ENCODE measurements at regions not wholly inside any gene's neighbourhood (a gene's known extent, or its start where the extent isn't known, plus 50 kb on each side); places are given as distances from the start of the nearest gene placed in this dataset.

DNA sequence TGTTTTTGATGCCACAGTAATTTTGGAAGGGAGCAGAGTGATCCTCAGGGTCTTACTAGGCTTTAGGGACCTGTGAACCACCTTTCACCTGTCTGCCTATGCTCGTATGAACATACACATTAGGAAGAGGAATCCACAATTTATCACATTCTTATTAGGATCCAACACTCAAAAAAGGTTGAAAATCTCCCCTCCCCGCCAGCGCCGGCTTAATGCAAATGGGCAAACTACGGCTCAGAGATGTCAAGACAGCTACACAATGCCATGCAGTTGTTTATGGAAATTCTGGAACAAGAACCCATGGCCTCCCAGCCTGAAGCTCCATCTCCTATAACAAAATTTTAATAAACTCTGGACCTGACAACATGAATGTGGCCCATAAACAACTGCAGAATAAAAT, 375.9 kb upstream of the ACVR2A start:
- no peak for DNase-seq (ENCODE audit: low read depth in 2 of 2)

DNA sequence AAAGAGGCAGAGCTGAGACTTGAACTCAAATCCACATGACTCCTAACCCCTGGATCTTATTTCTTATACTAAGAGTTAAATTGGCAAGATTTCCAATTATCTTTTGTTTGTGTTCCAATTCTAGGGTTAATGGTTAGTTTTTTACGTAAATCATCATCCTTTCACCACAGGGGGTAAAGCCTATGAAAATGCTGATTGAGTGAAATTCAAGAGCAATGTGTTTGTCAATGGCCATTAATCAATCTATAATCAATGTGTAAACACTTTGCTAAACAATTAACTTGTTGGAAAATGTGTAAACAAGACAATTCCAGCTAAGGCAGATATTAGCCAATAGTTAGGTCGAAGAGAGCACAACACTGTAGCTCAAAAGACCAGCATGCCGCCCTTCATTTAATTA, 376.5 kb upstream of the ACVR2A start:
- DNase-seq (ENCODE audit: low read depth in 2 of 2), result no peak

DNA sequence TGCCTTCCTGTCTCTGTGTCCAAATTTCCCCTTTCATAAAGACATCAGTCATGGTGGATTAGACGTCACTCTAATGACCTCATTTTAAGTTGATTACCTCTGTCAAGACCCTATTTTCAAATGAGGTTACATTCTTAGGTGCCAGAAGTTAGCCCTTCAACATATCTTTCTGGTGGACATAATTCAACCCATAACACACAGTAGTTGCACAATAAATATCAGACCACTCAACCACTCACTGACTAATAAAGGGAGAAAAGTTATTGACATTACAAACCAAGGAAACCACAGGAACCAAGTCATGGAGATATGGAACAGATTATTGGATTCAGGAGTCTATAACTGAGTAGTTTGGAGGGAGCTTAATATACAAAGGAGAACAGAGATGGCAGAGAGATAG, 377.4 kb upstream of the ACVR2A start:
- DNase-seq (ENCODE audit: low read depth in 2 of 2), result no peak

DNA sequence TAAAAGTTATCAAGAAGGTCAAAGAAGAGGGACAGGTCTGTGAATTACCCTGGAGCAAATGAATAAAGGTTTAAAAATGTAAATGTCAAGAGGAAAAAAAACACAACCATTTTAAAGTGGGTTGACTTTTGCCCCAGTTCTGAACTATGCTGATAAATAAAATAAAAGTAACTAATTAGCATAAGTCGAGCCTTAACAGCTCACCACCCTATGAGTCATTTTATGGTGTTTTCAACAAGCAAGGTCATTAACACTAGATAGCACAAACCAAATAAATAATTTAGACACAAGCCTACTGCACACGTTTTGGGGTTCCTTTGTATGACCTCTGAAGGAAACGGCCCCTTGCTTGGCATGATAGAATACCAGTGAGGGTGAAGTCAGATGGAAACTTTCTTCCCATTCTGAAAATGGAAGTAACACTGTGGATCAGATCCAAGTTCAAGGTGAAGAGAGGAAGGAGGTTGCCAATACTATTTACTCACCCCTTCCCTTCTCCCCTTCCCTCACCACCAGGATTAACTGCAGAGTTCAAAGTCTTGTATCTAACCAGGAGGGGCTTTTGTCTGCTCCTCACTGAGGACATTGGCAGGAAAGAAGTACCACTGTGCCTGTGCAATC, 380.0 kb upstream of the ACVR2A start:
- no peak for DNase-seq (ENCODE audit: low read depth in 2 of 2)

DNA sequence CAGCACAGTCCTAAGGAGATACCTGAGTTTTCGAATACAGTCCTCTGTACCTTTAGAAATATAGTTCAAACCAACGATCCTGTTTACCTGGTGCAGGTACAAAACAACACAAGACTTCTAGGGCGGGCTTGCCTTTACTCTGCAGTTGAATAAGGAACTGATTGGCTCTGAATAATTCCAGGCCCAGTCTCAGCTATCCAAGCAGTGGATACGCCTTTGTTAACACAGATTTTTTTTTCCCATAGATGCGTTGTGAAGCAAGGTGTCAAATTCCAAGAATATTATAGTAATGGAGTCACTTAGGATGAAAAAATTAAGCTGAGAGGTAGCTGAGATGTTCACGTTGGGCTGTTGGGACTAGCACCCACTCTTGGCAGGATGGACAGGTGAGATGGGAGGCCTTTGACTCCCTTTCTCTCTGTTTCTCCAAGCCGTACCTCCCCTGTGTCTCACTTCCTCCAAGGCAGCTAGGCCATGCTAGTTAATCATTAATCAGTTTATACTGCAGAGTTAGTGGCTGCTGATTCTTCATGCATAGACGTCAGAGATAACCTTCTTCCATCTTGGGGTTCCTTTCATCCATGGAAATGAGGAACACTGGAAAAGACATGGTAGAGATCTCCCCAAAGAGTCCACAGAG, 380.8 kb upstream of the ACVR2A start:
- no peak for DNase-seq (ENCODE audit: low read depth in 2 of 2)

DNA sequence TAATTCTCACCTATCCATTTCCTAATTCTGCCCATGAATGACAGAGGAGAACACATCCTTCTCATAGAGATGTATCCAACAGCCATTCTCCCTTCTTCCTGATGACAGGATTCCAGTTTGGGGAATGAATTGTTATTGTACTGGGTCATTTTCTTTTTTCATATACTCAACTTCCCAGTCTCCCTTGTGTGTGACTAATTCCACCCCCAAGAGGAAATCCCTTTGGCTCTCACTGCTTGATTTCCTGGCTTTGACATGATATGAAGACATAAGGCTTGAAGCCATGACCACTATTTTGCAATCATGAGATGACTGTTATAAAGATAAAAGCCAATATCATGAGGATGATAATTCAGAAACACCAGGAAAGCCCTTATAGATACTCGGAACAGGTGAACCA, 384.7 kb upstream of the ACVR2A start:
- no peak for DNase-seq (ENCODE audit: low read depth in 2 of 2)

DNA sequence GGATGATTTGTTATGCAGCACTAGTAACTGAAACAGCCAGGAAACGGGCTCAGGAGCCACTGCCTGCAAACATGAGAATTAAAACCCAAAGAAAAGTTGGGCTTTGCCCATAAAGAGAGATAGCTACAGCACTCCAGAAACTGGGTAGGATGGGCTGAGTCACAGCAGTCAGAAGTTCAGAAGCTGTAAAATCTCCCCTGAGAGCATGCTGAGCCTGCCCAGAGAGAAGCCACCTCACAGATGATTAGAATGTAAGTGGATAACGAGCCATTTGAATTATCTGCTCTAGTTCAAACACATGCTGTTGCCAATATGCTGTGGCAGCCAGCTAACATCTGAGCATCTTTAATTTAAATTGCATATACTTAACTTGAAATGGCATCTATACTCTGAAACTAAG, 388.1 kb upstream of the ACVR2A start:
- no peak for DNase-seq (ENCODE audit: low read depth in 2 of 2)

DNA sequence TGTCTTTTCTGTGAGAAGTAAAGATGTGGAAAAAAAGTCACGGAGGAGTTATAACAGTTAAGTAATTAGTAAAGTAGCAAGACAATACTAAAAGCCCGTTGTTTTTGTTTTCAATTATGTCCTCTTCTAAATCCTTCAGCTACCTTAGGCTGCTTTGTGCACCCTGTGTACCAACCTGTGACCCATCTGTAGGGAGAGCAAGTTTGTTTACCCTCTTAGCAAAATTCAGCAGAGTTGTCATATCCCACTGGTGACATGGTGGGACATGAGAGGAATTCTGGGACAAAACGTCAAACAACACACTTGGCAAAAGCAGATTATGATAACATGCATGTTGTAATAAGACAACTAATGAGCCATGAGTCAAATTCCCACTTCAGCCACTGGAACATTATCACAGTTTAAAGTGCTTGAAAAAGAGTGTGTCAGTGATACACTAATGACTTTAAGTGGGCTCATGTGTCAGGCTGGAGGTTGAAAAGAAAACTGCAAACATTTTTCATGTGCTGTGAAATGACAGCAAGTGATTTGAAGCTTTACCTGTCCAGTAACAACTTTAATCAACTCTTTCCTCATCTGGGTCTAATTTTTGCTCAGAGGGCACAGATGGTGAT, 392.8 kb upstream of the ACVR2A start:
- DNase-seq (ENCODE audit: low read depth in 2 of 2), result no peak

DNA sequence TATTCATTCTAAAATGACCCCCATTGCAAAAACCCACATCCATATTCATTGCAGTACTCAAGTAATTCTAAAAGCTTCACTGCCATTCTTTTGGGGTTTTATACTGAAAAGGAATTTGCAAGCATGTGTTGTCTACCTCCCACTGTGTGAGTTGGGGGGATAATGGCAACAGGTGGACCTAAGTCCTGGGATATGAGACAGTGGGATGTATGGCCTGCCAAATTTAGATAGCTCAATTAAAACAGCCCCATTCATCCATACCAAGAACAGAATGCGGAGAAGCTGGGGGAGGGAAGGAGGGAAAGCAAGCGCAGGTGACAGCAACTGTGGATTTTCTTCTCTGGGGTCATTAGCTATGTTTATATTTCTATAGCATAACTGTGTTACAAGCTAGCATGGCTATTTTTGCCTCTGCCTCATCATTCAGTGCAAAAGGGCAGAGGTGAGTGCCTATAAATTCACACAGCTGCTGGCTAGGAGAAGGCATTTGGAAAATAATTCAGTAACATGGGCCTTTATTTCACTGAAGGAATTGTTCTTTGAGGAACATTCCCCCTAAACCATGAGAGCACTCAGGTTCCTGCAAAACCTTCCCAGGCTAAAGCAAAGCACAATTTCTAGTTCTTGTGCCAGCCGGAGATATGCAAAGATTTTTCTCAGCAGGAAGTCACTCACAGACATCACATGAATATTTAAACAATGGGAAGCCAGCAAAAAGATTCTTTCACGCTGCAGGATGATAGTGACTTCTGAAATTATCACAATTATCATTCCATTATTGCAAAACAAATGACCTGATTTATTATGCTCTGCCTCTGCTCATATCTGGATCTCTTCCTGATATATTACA, 393.9 kb upstream of the ACVR2A start:
- no peak for DNase-seq (ENCODE audit: low read depth in 2 of 2)

DNA sequence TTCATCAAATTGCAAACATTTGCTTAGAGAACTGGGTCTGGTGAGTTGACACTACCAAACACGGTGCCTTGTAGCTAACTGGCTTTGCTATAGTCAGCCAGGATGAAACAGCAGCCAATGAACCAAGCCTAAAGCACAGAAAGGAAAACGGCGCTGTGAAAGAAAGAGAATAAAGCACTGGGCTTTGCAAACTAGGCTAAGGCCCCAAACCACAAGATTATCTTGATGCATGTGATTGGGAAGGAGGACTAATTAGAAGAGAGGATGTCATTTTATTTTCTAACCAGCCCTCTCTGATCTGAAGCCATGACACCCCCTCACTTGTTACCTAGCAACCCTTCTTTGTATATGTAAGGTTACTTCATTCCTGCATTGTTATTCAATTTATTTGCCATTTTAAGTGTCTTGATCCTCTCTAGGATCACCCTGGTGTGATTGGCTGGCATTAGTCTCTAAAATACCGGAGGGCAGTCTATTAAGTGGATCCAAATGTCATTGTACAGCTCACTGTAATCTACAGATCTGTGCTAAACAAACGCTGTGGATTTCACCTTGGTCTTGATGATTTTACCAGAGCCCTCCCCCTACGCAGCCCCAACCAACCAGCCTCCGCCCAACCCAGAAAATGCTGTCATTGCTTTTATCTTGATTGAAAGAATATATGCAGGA, 395.4 kb upstream of the ACVR2A start:
- peak in 1 of 2 donors; percentile 4 for DNase-seq (ENCODE audit: low read depth in 2 of 2)

DNA sequence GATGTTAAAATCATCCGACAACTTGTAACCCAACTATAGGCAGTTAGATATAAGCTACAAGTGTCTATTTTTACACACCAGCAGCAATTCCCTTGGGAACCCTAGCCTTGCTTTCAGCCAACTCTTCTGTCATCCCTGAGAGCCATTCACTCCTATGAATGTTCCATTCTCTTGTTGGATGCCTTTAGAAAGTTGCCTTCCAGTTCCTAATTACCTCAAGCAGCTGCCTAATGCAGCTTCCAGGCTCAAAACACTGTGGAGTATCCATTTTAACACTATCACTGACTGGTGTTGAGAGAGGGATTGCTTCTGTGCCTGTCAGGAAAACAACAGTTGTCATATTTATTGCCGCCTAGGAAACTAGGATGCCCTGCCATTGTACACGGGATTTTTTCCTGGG, 402.0 kb upstream of the ACVR2A start:
- DNase-seq (ENCODE audit: low read depth in 2 of 2), result no peak

DNA sequence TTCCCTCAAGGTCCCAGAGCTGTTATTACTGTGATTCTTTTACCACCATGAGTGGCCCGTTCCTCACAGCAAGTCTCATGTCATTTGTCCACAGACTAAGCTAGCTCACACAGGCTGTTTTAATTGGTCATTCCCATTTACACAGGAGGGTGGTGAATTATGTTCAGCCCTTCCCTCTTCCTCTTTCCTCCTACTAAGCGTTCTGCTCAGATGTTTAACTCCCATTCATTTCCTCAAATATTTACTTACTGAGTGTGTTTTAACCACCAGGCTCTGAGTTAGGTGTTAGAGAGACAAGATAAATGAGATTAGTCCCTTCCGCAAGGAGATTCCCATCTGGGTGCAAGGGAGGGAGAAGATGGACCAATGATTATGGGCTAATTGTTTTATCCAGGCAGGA, 403.6 kb upstream of the ACVR2A start:
- DNase-seq (ENCODE audit: low read depth in 2 of 2), result no peak

DNA sequence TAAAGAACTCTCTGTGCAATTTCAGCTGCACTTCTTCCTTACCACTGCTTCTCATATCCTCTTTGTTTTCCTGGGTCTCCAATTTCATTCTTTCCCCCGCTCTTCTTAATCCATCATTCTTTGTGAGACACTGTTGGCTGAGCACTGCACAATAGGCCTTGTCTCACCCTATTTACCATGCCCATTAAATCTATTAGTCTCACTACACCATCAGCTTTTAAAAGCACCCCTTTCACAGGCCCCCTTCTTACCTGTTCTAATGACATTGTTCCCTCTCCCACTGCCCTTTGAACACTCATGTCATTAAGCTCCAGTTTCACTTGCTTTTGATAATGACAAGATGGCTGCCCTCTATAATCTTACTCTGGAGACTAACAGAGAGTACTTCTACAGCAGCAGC, 404.1 kb upstream of the ACVR2A start:
- no peak for DNase-seq (ENCODE audit: low read depth in 2 of 2)

DNA sequence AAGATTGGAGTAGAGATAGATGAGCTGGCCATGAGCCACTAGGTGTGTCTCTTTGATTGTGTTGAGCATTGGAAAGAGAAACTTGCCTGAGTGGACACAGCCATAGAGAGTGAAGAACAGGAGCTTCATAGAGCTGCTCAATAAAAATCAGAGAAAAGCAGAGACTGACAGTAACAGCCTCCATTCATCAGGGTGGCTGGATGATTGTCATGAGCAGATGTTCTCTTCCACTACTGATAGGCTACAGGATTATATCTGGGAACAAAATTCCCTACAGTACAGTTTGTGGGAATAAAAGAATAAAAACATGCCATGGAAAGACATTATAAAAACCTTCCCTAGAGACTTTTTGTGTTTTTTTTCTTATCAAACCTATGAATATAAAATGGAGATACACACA, 404.8 kb upstream of the ACVR2A start:
- DNase-seq (ENCODE audit: low read depth in 2 of 2), result no peak

DNA sequence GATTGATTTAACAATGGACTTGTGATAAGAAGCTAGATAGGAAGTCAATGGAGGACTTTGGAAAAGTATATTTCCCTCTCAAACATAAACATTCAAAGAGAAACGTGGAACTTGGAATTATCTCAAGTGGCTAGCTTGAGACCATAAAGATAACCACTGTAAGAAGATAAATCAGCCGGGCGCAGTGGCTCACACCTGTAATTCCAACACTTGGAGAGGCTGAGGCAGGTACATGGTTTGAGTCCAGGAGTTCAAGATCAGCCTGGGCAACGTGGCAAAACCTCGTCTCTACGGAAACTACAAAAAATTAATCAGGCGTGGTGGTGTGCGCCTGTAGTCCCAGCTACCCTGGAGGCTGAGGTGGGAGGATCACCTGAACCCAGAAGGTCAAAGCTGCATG, 405.9 kb upstream of the ACVR2A start:
- DNase-seq (ENCODE audit: low read depth in 2 of 2), result no peak

DNA sequence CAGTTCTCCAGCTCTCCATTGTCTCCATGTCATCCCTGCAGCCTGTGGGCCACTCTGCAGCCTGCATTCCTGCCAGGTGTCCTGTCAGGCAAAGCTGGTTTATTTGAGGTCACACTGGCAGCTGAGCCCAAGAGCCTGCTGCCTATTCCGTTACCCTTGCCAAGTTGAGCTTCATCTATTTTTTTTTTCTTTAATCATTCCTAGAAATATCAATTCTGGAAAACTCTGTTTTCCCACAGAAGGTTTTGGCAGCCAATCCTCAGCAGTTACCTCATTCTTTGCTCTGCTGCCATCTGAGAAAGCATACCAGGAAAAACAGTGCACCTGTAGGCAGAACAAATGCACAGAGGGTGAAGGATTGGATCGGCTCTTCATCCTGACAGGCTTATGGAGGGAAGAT, 411.0 kb upstream of the ACVR2A start:
- DNase-seq (ENCODE audit: low read depth in 2 of 2), result no peak

DNA sequence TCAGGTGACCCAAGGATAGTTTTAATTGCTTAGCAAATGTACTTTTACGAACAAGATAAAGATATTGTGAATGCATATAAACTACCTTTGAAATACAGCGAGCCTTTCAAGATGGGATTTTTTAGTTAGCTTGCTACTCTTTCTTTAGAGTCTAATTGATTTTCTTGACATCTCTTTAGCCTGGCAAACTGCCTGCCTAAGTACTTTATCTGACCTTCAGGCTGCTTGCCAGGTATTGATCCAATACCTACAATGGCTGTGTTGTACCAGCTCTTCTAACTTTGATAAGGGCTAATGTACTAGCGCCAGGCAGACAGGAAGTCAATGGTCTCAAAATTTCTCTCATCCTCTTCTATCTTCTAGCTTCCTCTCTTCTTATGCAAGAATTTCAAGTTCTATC, 414.4 kb upstream of the ACVR2A start:
- DNase-seq (ENCODE audit: low read depth in 2 of 2), result no peak

DNA sequence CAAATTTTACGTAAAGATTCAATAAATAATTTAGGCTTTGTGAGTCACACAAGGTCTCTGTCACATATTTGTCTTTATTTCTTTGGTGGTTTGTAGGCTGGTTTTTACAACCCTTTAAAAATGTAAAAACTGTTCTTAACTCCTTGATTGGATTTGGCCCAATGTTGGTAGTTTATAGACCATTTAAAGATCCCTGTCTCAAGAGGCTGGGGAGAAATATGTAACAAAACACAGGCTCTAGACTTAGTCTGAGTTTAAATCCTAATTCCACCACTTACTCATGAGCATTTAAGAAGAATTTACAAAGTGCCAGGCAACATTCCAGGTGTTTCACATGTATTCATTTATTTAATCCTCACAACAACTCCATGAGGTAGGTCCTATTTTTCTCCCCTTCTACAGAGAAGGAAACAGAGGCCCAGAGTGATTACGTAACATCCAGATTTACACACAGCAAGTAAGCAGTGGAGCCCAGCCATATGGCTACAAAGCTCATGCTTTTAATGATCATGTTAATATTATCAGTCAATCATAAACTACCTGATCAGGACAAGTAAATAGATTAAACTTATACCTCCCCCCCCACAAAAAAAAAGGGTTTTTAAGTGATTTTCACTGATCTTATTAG, 416.6 kb upstream of the ACVR2A start:
- no peak for DNase-seq (ENCODE audit: low read depth in 2 of 2)

DNA sequence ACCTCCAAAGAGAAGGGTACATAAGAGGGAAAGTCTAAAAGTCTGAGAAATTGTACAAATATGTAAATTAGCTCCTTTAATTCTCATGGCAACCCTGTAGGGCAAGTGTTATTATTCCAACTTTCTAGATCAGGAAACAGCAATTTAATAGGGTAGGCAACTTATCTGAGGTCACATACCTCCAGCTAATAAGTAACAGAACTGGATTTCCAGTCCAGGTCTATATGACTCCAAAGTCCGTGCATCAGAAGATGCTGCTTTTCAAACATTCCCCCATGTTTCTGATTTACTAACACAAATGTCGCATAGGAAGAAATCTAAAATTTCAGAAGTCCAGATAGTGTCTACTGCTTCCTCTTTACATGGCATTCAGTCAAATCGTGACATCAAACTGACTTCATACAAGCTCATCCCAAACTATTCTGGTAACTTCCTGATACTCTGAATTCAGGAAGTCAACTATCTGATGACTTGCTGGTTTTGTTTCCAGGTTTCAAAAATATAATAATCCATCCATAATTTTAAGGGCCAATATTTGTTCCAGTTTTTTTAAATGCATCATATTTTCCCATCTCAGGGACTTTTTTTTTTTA, 419.3 kb upstream of the ACVR2A start:
- DNase-seq (ENCODE audit: low read depth in 2 of 2), result no peak

DNA sequence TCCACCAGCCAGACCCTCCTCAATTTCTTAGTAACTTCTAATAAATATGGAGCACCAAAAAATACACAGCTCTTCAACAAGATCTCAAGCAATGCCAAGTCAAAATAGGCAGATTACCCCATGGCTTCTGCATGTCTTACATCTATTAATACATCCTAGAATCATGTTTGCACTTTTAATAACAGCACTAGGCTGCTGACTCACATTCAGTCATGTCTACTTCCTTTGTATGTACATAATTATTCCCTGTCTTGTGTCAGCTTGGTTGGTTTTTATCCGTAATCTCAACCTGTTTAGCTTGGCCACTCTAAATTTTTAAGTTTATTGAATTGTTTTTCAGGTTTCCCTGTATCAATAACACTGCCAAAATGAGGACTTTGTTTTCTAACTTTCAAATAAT, 420.1 kb upstream of the ACVR2A start:
- no peak for DNase-seq (ENCODE audit: low read depth in 2 of 2)

DNA sequence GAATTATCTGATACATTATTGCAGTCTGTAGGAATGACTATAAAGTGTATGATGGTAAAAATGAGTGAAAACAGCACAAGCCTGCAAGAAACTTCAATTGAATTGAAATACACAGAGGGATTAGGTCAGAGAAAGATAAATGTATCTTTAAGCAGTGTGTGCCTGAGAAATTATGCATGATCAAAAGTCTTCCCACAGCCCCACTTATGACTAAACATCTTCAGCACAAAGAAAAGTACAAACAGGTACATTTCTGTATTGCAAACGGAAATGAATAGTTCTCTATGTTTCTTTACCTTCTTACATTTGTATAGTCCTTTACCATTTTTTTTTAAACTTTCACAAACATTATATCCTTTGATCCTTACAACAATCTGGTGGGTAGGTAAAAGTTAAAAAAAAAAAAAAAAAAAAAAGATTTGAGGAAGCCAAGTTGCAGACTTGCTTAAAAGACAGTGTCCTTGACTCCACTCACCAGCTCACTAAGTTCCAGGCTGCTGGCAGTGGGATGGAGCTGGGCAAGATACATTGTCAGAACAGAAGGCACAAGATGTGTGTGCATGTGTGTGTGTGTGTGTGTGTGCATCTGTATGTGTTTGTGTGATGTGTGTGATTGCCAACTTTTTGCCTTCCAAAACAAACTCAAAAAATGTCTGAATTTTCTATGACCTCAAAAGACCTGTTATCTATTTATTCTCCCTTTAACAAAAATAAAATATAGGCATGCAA, 423.7 kb upstream of the ACVR2A start:
- no peak for DNase-seq (ENCODE audit: low read depth in 2 of 2)
